Ishikawa (cell line): ENCODE measurements at regions not wholly inside any gene's neighbourhood (a gene's known extent, or its start where the extent isn't known, plus 50 kb on each side); places are given as distances from the start of the nearest gene placed in this dataset.

Experiments
- CEBPB ChIP-seq: IDR thresholded peaks from 2 replicates; pipeline ENCODE4 v1.6.1; 2012
- EGR1 ChIP-seq: IDR thresholded peaks from 2 replicates; pipeline ENCODE4 v1.6.1; 2012
- EP300 ChIP-seq: IDR thresholded peaks from 2 replicates; pipeline ENCODE4 v1.6.1; 2012; ENCODE audit warnings: borderline replicate concordance
- FOXM1 ChIP-seq: IDR thresholded peaks from 2 replicates; pipeline ENCODE4 v1.6.1; 2012; ENCODE audit warnings: low read depth, borderline replicate concordance
- RAD21 ChIP-seq: IDR thresholded peaks from 2 replicates; pipeline ENCODE4 v1.6.1; 2012; ENCODE audit warnings: low read depth
- TEAD4 ChIP-seq: IDR thresholded peaks from 2 replicates; pipeline ENCODE4 v1.6.1; 2012
- YY1 ChIP-seq: IDR thresholded peaks from 2 replicates; pipeline ENCODE4 v1.6.1; 2012; ENCODE audit warnings: low read depth
- ZBTB7A ChIP-seq: IDR thresholded peaks from 2 replicates; pipeline ENCODE4 v1.6.1; 2012; ENCODE audit warnings: low read depth
- TF ChIP-seq, protein P1 (sequence below): IDR thresholded peaks from 2 replicates; pipeline ENCODE4 v1.6.1; 2012
- TF ChIP-seq, protein P2 (sequence below): IDR thresholded peaks from 2 replicates; pipeline ENCODE4 v1.6.1; 2012; ENCODE audit warnings: low read depth, mild to moderate bottlenecking

DNA sequence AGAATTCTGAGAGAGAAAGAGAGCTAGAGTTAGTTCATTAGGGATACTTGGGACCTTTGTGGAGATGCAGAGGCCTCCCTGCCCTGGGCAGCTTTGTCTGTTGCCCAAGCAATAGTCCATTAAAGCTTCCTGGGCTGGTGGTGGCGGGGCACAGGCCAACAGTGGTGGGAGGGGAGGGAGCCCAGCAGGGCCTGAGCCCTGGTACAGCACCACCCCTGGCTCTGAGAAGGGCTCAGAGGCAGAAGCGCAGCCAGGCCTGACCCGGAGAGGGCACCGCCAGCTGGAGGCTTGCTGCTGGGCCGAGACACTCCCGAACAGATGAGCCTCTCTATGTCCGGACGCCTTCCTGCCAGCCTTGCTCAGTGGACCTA lies 65.3 kb downstream of the EFNB1 start:
- TF ChIP-seq, protein P1, sequence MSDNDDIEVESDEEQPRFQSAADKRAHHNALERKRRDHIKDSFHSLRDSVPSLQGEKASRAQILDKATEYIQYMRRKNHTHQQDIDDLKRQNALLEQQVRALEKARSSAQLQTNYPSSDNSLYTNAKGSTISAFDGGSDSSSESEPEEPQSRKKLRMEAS, result no peak
- TF ChIP-seq RAD21 (no peak), EP300 (no peak), YY1 (no peak), CEBPB (no peak), TEAD4 (no peak), EGR1 (no peak), FOXM1 (no peak), ZBTB7A (no peak)
- TF ChIP-seq, protein P2, sequence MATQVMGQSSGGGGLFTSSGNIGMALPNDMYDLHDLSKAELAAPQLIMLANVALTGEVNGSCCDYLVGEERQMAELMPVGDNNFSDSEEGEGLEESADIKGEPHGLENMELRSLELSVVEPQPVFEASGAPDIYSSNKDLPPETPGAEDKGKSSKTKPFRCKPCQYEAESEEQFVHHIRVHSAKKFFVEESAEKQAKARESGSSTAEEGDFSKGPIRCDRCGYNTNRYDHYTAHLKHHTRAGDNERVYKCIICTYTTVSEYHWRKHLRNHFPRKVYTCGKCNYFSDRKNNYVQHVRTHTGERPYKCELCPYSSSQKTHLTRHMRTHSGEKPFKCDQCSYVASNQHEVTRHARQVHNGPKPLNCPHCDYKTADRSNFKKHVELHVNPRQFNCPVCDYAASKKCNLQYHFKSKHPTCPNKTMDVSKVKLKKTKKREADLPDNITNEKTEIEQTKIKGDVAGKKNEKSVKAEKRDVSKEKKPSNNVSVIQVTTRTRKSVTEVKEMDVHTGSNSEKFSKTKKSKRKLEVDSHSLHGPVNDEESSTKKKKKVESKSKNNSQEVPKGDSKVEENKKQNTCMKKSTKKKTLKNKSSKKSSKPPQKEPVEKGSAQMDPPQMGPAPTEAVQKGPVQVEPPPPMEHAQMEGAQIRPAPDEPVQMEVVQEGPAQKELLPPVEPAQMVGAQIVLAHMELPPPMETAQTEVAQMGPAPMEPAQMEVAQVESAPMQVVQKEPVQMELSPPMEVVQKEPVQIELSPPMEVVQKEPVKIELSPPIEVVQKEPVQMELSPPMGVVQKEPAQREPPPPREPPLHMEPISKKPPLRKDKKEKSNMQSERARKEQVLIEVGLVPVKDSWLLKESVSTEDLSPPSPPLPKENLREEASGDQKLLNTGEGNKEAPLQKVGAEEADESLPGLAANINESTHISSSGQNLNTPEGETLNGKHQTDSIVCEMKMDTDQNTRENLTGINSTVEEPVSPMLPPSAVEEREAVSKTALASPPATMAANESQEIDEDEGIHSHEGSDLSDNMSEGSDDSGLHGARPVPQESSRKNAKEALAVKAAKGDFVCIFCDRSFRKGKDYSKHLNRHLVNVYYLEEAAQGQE, result no peak
